ENCODE measurements at regions not wholly inside any gene's neighbourhood (a gene's known extent, or its start where the extent isn't known, plus 50 kb on each side); places are given as distances from the start of the nearest gene placed in this dataset.

DNA sequence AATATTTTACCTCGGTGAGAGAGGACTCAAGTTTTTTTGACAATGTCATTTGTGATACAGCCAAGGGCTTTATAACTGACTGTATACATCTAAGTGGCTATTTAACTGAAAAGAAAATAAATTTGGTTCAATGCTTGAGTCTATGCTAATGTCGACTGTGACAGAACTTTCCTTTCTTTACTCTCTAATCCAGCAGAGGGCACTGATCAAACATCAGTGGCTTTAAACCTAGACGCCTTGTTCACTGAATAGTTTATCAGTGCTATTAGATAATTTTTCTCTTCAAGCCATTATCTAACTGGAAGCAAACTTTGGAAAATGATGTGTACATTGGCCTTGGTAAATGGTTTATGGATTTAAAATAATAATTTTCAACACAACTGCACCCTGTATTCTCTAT is 285.1 kb downstream of the CHL1 start:
- DNase-seq (ENCODE audit: extremely low spot score, unreplicated experiment): no peak
- H3K27me3 Mint-ChIP-seq: no peaks in the 10 kb centered on the region
- no peak overlapping the region for H3K4me3 Mint-ChIP-seq
- no peaks in the 10 kb centered on the region for H3K4me1 Mint-ChIP-seq (ENCODE audit: unreplicated experiment)
- H3K36me3 Mint-ChIP-seq: no peaks in the 10 kb centered on the region
- H3K27ac Mint-ChIP-seq: no peak overlapping the region
- no peaks in the 10 kb centered on the region for H3K9me3 Mint-ChIP-seq
- TF ChIP-seq, protein P1, sequence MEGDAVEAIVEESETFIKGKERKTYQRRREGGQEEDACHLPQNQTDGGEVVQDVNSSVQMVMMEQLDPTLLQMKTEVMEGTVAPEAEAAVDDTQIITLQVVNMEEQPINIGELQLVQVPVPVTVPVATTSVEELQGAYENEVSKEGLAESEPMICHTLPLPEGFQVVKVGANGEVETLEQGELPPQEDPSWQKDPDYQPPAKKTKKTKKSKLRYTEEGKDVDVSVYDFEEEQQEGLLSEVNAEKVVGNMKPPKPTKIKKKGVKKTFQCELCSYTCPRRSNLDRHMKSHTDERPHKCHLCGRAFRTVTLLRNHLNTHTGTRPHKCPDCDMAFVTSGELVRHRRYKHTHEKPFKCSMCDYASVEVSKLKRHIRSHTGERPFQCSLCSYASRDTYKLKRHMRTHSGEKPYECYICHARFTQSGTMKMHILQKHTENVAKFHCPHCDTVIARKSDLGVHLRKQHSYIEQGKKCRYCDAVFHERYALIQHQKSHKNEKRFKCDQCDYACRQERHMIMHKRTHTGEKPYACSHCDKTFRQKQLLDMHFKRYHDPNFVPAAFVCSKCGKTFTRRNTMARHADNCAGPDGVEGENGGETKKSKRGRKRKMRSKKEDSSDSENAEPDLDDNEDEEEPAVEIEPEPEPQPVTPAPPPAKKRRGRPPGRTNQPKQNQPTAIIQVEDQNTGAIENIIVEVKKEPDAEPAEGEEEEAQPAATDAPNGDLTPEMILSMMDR (conservative IDR thresholded peaks at IDR 0.05): peak; percentile 55

DNA sequence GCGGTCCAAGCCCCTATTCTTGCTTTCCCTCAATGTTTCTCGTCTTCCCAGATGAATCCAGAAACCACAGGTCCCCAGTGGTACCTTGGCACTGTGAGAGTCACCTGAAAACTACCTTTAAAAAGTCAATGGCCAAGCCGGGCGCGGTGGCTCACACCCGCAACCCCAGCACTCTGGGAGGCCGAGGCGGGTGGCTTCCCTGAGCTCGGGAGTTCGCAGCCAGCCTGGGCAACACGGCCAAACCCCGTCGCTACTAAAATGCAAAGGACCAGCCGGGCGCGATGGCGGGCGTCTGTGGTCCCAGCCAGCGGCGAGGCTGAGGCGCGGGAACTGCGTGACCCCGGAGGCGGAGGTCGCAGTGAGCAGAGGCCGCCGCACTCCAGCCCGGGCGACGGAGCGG is 285.9 kb downstream of the CHL1 start:
- Mint-ChIP-seq H3K36me3 (no peaks in the 10 kb centered on the region), H3K27ac (no peak overlapping the region), H3K9me3 (no peaks in the 10 kb centered on the region), H3K27me3 (no peaks in the 10 kb centered on the region), H3K4me1 (ENCODE audit: unreplicated experiment) (no peaks in the 10 kb centered on the region), H3K4me3 (no peak overlapping the region)
- TF ChIP-seq, protein P1 (conservative IDR thresholded peaks at IDR 0.05): no peak
- DNase-seq (ENCODE audit: extremely low spot score, unreplicated experiment): no peak

DNA sequence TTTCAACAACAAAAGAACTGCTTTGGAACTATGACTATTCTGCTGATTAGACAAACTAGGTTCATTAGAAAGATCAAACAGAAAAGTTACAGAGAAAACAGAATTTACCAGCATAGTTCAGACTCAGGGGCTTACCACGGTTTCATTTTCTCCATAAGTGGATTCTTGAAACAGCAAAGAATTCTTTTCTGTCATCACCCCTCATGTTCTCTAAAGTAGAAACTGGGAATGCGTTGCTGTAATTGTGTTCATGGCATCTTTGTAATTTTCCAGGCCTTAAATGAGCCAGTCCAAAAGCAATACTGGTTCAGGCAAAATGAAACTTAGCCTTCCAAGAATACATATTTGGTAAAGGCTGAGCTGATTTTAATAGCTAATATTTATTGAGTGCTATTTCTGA is 287.8 kb downstream of the CHL1 start:
- TF ChIP-seq, protein P1 (conservative IDR thresholded peaks at IDR 0.05): no peak
- H3K9me3 Mint-ChIP-seq: no peaks in the 10 kb centered on the region
- H3K36me3 Mint-ChIP-seq: no peaks in the 10 kb centered on the region
- H3K27me3 Mint-ChIP-seq: no peaks in the 10 kb centered on the region
- no peak for DNase-seq (ENCODE audit: extremely low spot score, unreplicated experiment)
- no peak overlapping the region for H3K27ac Mint-ChIP-seq
- H3K4me1 Mint-ChIP-seq (ENCODE audit: unreplicated experiment): no peaks in the 10 kb centered on the region
- H3K4me3 Mint-ChIP-seq: no peak overlapping the region

DNA sequence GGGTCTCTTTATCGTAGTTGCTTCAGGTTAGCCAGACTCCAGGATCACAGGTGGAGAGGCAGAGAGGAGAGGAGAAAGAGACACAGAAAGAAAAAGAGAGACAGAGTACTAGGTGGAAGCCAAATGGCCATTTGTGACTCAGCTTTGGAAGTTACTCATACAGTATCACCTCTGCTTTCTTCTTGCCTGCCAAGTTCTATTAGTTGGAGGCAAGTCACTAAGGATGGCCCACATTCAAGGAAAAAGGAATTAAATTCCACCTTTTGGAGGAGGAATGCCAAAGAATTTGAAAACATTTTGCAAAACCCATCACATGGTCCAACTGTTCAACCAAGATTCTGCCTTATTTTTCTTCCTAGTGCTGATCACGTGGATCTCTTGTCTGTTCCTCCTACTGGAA is 291.1 kb downstream of the CHL1 start:
- no peak overlapping the region for H3K4me3 Mint-ChIP-seq
- H3K27me3 Mint-ChIP-seq: peaks cover 5% of the 10 kb centered on the region
- H3K9me3 Mint-ChIP-seq: peaks cover 2% of the 10 kb centered on the region
- H3K27ac Mint-ChIP-seq: no peak overlapping the region
- H3K36me3 Mint-ChIP-seq: no peaks in the 10 kb centered on the region
- DNase-seq (ENCODE audit: extremely low spot score, unreplicated experiment): no peak
- TF ChIP-seq, protein P1 (conservative IDR thresholded peaks at IDR 0.05): no peak
- no peaks in the 10 kb centered on the region for H3K4me1 Mint-ChIP-seq (ENCODE audit: unreplicated experiment)

GRCh38 chr3:492586-493316 is 296.2 kb downstream of the CHL1 start:
- Mint-ChIP-seq H3K36me3 (no peaks in the 10 kb centered on the region), H3K27ac (no peak overlapping the region)
- TF ChIP-seq, protein P1 (conservative IDR thresholded peaks at IDR 0.05): no peak

More at GRCh38 chr3:492586-493316, 296.2 kb downstream of the CHL1 start:
- Mint-ChIP-seq H3K4me3 (no peak overlapping the region), H3K27me3 (peaks cover 5% of the 10 kb centered on the region), H3K9me3 (peaks cover 12% of the 10 kb centered on the region), H3K4me1 (ENCODE audit: unreplicated experiment) (peaks cover 7% of the 10 kb centered on the region)
- DNase-seq (ENCODE audit: extremely low spot score, unreplicated experiment): no peak

Data from type B pancreatic cell (in vitro differentiated cells).